IMR-90 (cell line): ENCODE measurements at regions not wholly inside any gene's neighbourhood (a gene's known extent, or its start where the extent isn't known, plus 50 kb on each side); places are given as distances from the start of the nearest gene placed in this dataset.
A peak's percentile ranks its signal among the peaks of the same experiment; 100 is the strongest.

Experiments
- ATAC-seq: fragments of 200-7000 bp; cut with Tn5 transposase; 2 replicates; pipeline ENCODE4 v1.9.1; 2020; ENCODE audit warnings: low read depth, mild to moderate bottlenecking, moderate library complexity
- BruUV-seq: library from RNA; stranded (reverse); fragments of 400-500 nt; replicated peaks from 2 replicates; lab custom pipeline; 2021; lab: Mats Ljungman, UMichigan
- CTCF ChIA-PET: fragments of 300-600 bp; formaldehyde crosslinking; extraction: SDS; loops from one replicate; lab custom pipeline; 2021; ENCODE audit warnings: antibody characterized with exemption; lab: Yijun Ruan, JAX
- POLR2A ChIA-PET: fragments of 300-600 bp; sonication (Branson Sonifier 250); formaldehyde crosslinking; loops from one replicate; lab custom pipeline; 2022; ENCODE audit warnings: antibody characterized with exemption; ENCODE audit not compliant: unreplicated experiment; lab: Charles Lee
- DNase-seq: peaks from one replicate; pipeline ENCODE4 v3.0.0; 2013
- H2AFZ ChIP-seq: replicated peaks from 2 replicates; pipeline ENCODE3; 2013; ENCODE audit warnings: low read length, mild to moderate bottlenecking; ENCODE audit not compliant: poor library complexity
- H2AK5ac ChIP-seq: 2 replicates; pipeline ENCODE4 v1.6.1; 2013; ENCODE audit warnings: low read depth, low read length, inconsistent platforms
- H2AK9ac ChIP-seq: replicated peaks from 2 replicates; pipeline ENCODE3; 2013; ENCODE audit warnings: mild to moderate bottlenecking, low read depth, low read length, moderate library complexity; ENCODE audit not compliant: poor library complexity
- H2BK120ac ChIP-seq: 2 replicates; pipeline ENCODE4 v1.6.1; 2013; ENCODE audit warnings: low read depth, low read length, inconsistent platforms
- H2BK15ac ChIP-seq: 3 replicates; pipeline ENCODE4 v1.6.1; 2013; ENCODE audit warnings: low read depth, low read length, inconsistent platforms
- H2BK20ac ChIP-seq: 2 replicates; pipeline ENCODE4 v1.6.1; 2013; ENCODE audit warnings: low read depth, mild to moderate bottlenecking, inconsistent platforms, low read length, moderate library complexity
- H2BK5ac ChIP-seq: 2 replicates; pipeline ENCODE4 v1.6.1; 2013; ENCODE audit warnings: mild to moderate bottlenecking, low read depth, low read length, inconsistent platforms; ENCODE audit not compliant: poor library complexity, severe bottlenecking
- H3K14ac ChIP-seq: replicated peaks from 2 replicates; pipeline ENCODE4 v1.6.1; 2013; ENCODE audit warnings: low read depth, low read length, inconsistent platforms
- H3K18ac ChIP-seq: 2 replicates; pipeline ENCODE4 v1.6.1; 2013; ENCODE audit warnings: low read depth, low read length, control low read depth
- H3K23ac ChIP-seq: 2 replicates; pipeline ENCODE4 v1.6.1; 2013; ENCODE audit warnings: low read depth, low read length, inconsistent platforms
- H3K27ac ChIP-seq: 2 replicates; pipeline ENCODE4 v1.5.1; 2013; ENCODE audit warnings: mild to moderate bottlenecking, control low read depth, low read length; ENCODE audit not compliant: insufficient read depth
- H3K27me3 ChIP-seq: 2 replicates; pipeline ENCODE4 v1.6.1; 2013; ENCODE audit warnings: low read length; ENCODE audit not compliant: control insufficient read depth, insufficient read depth
- H3K36me3 ChIP-seq: 2 replicates; pipeline ENCODE4 v1.6.1; 2013; ENCODE audit warnings: low read length, mixed read lengths; ENCODE audit not compliant: control insufficient read depth, insufficient read depth
- H3K4ac ChIP-seq: 2 replicates; pipeline ENCODE4 v1.6.1; 2013; ENCODE audit warnings: low read depth, low read length, inconsistent platforms
- H3K4me1 ChIP-seq: 2 replicates; pipeline ENCODE4 v1.6.1; 2013; ENCODE audit warnings: low read length, mixed read lengths; ENCODE audit not compliant: control insufficient read depth, insufficient read depth
- H3K4me2 ChIP-seq: 2 replicates; pipeline ENCODE4 v1.6.1; 2013; ENCODE audit warnings: low read depth, mild to moderate bottlenecking, control low read depth, low read length, moderate library complexity
- H3K4me3 ChIP-seq: 2 replicates; pipeline ENCODE4 v1.5.1; 2013; ENCODE audit warnings: low read depth, mild to moderate bottlenecking, control low read depth, low read length, moderate library complexity; ENCODE audit not compliant: insufficient read depth
- H3K56ac ChIP-seq: 2 replicates; pipeline ENCODE4 v1.6.1; 2013; ENCODE audit warnings: low read length, inconsistent platforms; ENCODE audit not compliant: insufficient read depth; ENCODE audit errors: extremely low read depth
- H3K79me1 ChIP-seq, 2 experiments: 2 replicates each; pipeline ENCODE4 v1.6.1; 2013; ENCODE audit warnings: low read length in 2 of 2, inconsistent platforms in 1 of 2, low read depth in 1 of 2
- H3K9ac ChIP-seq: 2 replicates; pipeline ENCODE4 v1.6.1; 2013; ENCODE audit warnings: low read depth, low read length, control low read depth
- H3K9me1 ChIP-seq: 2 replicates; pipeline ENCODE4 v1.6.1; 2013; ENCODE audit warnings: low read length, inconsistent platforms; ENCODE audit not compliant: insufficient read depth
- H3K9me3 ChIP-seq: 2 replicates; pipeline ENCODE4 v1.6.1; 2013; ENCODE audit warnings: low read length; ENCODE audit not compliant: control insufficient read depth, insufficient read depth
- H4K20me1 ChIP-seq: 2 replicates; pipeline ENCODE4 v1.6.1; 2013; ENCODE audit warnings: low read length, inconsistent platforms; ENCODE audit not compliant: insufficient read depth
- H4K5ac ChIP-seq: 2 replicates; pipeline ENCODE4 v1.6.1; 2013; ENCODE audit warnings: mild to moderate bottlenecking, low read depth, low read length, control low read depth
- H4K8ac ChIP-seq, 2 experiments: 2 replicates each; pipeline ENCODE4 v1.6.1; 2013; ENCODE audit warnings: low read depth in 2 of 2, low read length in 2 of 2, control low read depth in 1 of 2, inconsistent platforms in 1 of 2
- H4K91ac ChIP-seq: 2 replicates; pipeline ENCODE4 v1.6.1; 2013; ENCODE audit warnings: low read depth, low read length, inconsistent platforms; ENCODE audit not compliant: insufficient read depth
- MXI1 ChIP-seq: IDR thresholded peaks from 2 replicates; pipeline ENCODE4 v1.6.1; 2012; ENCODE audit warnings: low read depth, mild to moderate bottlenecking, low read length, moderate library complexity, borderline replicate concordance
- NFE2L2 ChIP-seq: fragments of 150-350 bp; IDR thresholded peaks from 2 replicates; pipeline ENCODE4 v1.6.1; 2016; ENCODE audit warnings: low read depth, mild to moderate bottlenecking, low read length
- RCOR1 ChIP-seq: IDR thresholded peaks from 2 replicates; pipeline ENCODE4 v1.6.1; 2012; ENCODE audit warnings: mild to moderate bottlenecking, low read length, improper control_type of control experiment; ENCODE audit not compliant: insufficient replicate concordance
- USF2 ChIP-seq: fragments of 150-350 bp; IDR thresholded peaks from 2 replicates; pipeline ENCODE4 v1.6.1; 2017; ENCODE audit warnings: mild to moderate bottlenecking, antibody characterized with exemption, low read length, low read depth
- WGBS, 2 experiments: methylation state at CpG; one replicate each; pipeline versions ENCODE4 v1.1.5 to v1.1.7; 2013; ENCODE audit warnings: missing lambda C conversion rate in 2 of 2; ENCODE audit not compliant: insufficient read length in 1 of 2; ENCODE audit errors: extremely low coverage in 2 of 2; 5-methylcytosine and 5-hydroxymethylcytosine counted together
- dilution Hi-C: fragments of 300-500 bp; cut with HindIII; formaldehyde crosslinking; loops from one replicate; pipeline ENCODE4 v1.14.3; 2018; ENCODE audit warnings: low sequenced_read_pairs; ENCODE audit not compliant: unreplicated experiment
- in situ Hi-C: fragments of 300-500 bp; cut with MboI; formaldehyde crosslinking; loops from 3 replicates; pipeline ENCODE4 v1.14.3; 2019; ENCODE audit warnings: low sequenced_read_pairs, inconsistent platforms, mixed read lengths
- intact Hi-C: fragments of 100-400 bp; cut with micrococcal nuclease; formaldehyde crosslinking; loops from 2 replicates; pipeline ENCODE4 v1.10.0; 2022
- TF ChIP-seq, protein P1 (sequence below): fragments of 150-350 bp; IDR thresholded peaks from 2 replicates; pipeline ENCODE4 v1.6.1; 2016; ENCODE audit warnings: low read depth, mild to moderate bottlenecking, low read length, moderate library complexity, borderline replicate concordance

- Histone ChIP-seq H4K5ac (peak overlapping the region; percentile 61), H3K36me3 (no peaks in the 10 kb centered on the region), H3K23ac (no peak overlapping the region), H2BK15ac (peak overlapping the region; percentile 43; the same call in 1 of the 3 replicates), H4K8ac (peak overlapping the region; percentile 70 to 83; a peak in 3 of 4 replicates), H3K4me2 (peak overlapping the region; percentile 30; the same call in 1 of the 2 replicates), H3K4me1 (peaks cover 27% of the 10 kb centered on the region), H3K27ac (peak overlapping the region; percentile 99), H2AK9ac (no peak overlapping the region), H3K79me1 (no peaks in the 10 kb centered on the region), H2BK5ac (peak overlapping the region; percentile 89), H3K56ac (peak overlapping the region; percentile 88), H3K27me3 (no peaks in the 10 kb centered on the region), H3K4me3 (no peak overlapping the region), H3K18ac (peak overlapping the region; percentile 75), H4K91ac (peak overlapping the region; percentile 97), H3K9ac (peak overlapping the region; percentile 64), H3K9me1 (peaks cover 3% of the 10 kb centered on the region; the same call in 1 of the 2 replicates), H4K20me1 (no peaks in the 10 kb centered on the region), H3K14ac (peak overlapping the region; percentile 91), H2AK5ac (peak overlapping the region; percentile 83), H3K9me3 (no peaks in the 10 kb centered on the region), H3K4ac (peak overlapping the region; percentile 96), H2BK120ac (peak overlapping the region; percentile 87), H2AFZ (no peak overlapping the region), H2BK20ac (peak overlapping the region; percentile 88)
- intact Hi-C loops: loop anchor here (5.0 kb wide), 1 partner anchor 247 kb away; no protein-coding TSS in a partner anchor
- TF ChIP-seq USF2 (no peak), NFE2L2 (no peak), MXI1 (no peak), RCOR1 (no peak)
- TF ChIP-seq, protein P1, sequence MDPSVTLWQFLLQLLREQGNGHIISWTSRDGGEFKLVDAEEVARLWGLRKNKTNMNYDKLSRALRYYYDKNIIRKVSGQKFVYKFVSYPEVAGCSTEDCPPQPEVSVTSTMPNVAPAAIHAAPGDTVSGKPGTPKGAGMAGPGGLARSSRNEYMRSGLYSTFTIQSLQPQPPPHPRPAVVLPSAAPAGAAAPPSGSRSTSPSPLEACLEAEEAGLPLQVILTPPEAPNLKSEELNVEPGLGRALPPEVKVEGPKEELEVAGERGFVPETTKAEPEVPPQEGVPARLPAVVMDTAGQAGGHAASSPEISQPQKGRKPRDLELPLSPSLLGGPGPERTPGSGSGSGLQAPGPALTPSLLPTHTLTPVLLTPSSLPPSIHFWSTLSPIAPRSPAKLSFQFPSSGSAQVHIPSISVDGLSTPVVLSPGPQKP: no peak
- WGBS, 2 experiments: no CpG with 5 or more reads among the region's 4 CpGs
- CTCF ChIA-PET: no interaction called here
- POLR2A ChIA-PET: no interaction called here
- in situ Hi-C loops: no loop called here
- ATAC-seq: peak; percentile 7
- DNase-seq: peak; percentile 69
- dilution Hi-C loops: no loop called here
- no TSS peak for BruUV-seq
Measured at GRCh38 chr1:229209386-229209785, 61.5 kb upstream of the RAB4A start.
